Smooth muscle cell (in vitro differentiated cells): ENCODE measurements at regions not wholly inside any gene's neighbourhood (a gene's known extent, or its start where the extent isn't known, plus 50 kb on each side); places are given as distances from the start of the nearest gene placed in this dataset.

Source experiments
- DNase-seq: peaks from one replicate; lab custom pipeline; 2025; ENCODE audit not compliant: unreplicated experiment; lab: John Stamatoyannopoulos, UW
- H2AFZ ChIP-seq: fragments of 200-600 bp; sonication (generic); 2 replicates; pipeline ENCODE4 v1.6.0; 2016; ENCODE audit warnings: antibody characterized with exemption, low read depth, mild to moderate bottlenecking
- H3F3A ChIP-seq: fragments of 200-600 bp; sonication (generic); 2 replicates; pipeline ENCODE4 v1.6.0; 2017; ENCODE audit warnings: antibody characterized with exemption, low read depth
- H3K27ac ChIP-seq: fragments of 200-600 bp; sonication (generic); 2 replicates; pipeline ENCODE4 v1.5.1; 2016; ENCODE audit warnings: low read depth, mild to moderate bottlenecking
- H3K27me3 ChIP-seq: fragments of 200-600 bp; sonication (generic); 2 replicates; pipeline ENCODE4 v1.6.1; 2016; ENCODE audit warnings: low read depth, mild to moderate bottlenecking
- H3K36me3 ChIP-seq: fragments of 200-600 bp; sonication (generic); 2 replicates; pipeline ENCODE4 v1.5.1; 2016; ENCODE audit warnings: low read depth
- H3K4me1 ChIP-seq: fragments of 200-600 bp; sonication (generic); 2 replicates; pipeline ENCODE4 v1.5.1; 2016; ENCODE audit warnings: low read depth
- H3K4me2 ChIP-seq: fragments of 200-600 bp; sonication (generic); 2 replicates; pipeline ENCODE4 v1.6.0; 2016; ENCODE audit warnings: mild to moderate bottlenecking
- H3K4me3 ChIP-seq: fragments of 200-600 bp; sonication (generic); 2 replicates; pipeline ENCODE4 v1.5.1; 2016; ENCODE audit warnings: mild to moderate bottlenecking
- H3K79me2 ChIP-seq: fragments of 200-600 bp; sonication (generic); 2 replicates; pipeline ENCODE4 v1.6.0; 2016; ENCODE audit warnings: low read depth, mild to moderate bottlenecking
- H3K9ac ChIP-seq: fragments of 200-600 bp; sonication (generic); 2 replicates; pipeline ENCODE4 v1.6.0; 2016; ENCODE audit warnings: low read depth
- H3K9me3 ChIP-seq: fragments of 200-600 bp; sonication (generic); replicated peaks from 2 replicates; pipeline ENCODE4 v1.5.1; 2016; ENCODE audit warnings: low read depth
- H4K20me1 ChIP-seq: fragments of 200-600 bp; sonication (generic); 2 replicates; pipeline ENCODE4 v1.6.0; 2016; ENCODE audit warnings: low read depth
- CTCF ChIP-seq: fragments of 200-600 bp; sonication (generic); IDR thresholded peaks from 2 replicates; pipeline ENCODE4 v1.5.1; 2017; ENCODE audit warnings: borderline replicate concordance, mild to moderate bottlenecking, antibody characterized with exemption; ENCODE audit not compliant: insufficient read depth, poor library complexity, severe bottlenecking
- WGBS: methylation state at CpG from one replicate; pipeline ENCODE4 v1.1.7; 2016; ENCODE audit warnings: low lambda C conversion rate; 5-methylcytosine and 5-hydroxymethylcytosine counted together

GRCh38 chr5:152933056-152933455 lies 528.0 kb upstream of the NMUR2 start:
- Histone ChIP-seq H3K79me2 (no peaks in the 10 kb centered on the region), H3K27ac (no peak overlapping the region), H3K9me3 (no peaks in the 10 kb centered on the region), H3K4me3 (no peak overlapping the region), H3K4me1 (no peaks in the 10 kb centered on the region), H3K36me3 (no peaks in the 10 kb centered on the region), H4K20me1 (no peaks in the 10 kb centered on the region), H3K4me2 (no peak overlapping the region), H3F3A (no peaks in the 10 kb centered on the region), H3K27me3 (peaks cover 3% of the 10 kb centered on the region), H3K9ac (no peak overlapping the region), H2AFZ (no peak overlapping the region)
- TF ChIP-seq CTCF, result no peak
- no peak for DNase-seq
- 59% methylated on average over 2 of the region's 2 CpGs for WGBS

- Histone ChIP-seq H3K4me2 (no peak overlapping the region), H3K9ac (no peak overlapping the region), H3K27ac (no peak overlapping the region), H3K9me3 (no peaks in the 10 kb centered on the region), H3F3A (no peaks in the 10 kb centered on the region), H4K20me1 (no peaks in the 10 kb centered on the region), H3K4me3 (no peak overlapping the region), H2AFZ (no peak overlapping the region), H3K36me3 (no peaks in the 10 kb centered on the region), H3K27me3 (no peaks in the 10 kb centered on the region), H3K79me2 (no peaks in the 10 kb centered on the region), H3K4me1 (no peaks in the 10 kb centered on the region)
- WGBS, result 62% methylated on average over 1 of the region's 1 CpG
- no peak for TF ChIP-seq CTCF
- no peak for DNase-seq
Measured at GRCh38 chr5:152938630-152939029, 533.6 kb upstream of the NMUR2 start.

GRCh38 chr5:152942633-152943336 lies 537.7 kb upstream of the NMUR2 start:
- 88% methylated on average over 5 of the region's 5 CpGs for WGBS
- H3K4me3 ChIP-seq, result no peak overlapping the region
- no peak for TF ChIP-seq CTCF
- no peak overlapping the region for H3K4me2 ChIP-seq
- H3K9me3 ChIP-seq, result no peaks in the 10 kb centered on the region
- H3K36me3 ChIP-seq, result no peaks in the 10 kb centered on the region
- DNase-seq, result no peak
- no peak overlapping the region for H3K27ac ChIP-seq
- H3K9ac ChIP-seq, result no peak overlapping the region
- H4K20me1 ChIP-seq, result no peaks in the 10 kb centered on the region
- no peaks in the 10 kb centered on the region for H3K79me2 ChIP-seq
- no peaks in the 10 kb centered on the region for H3K4me1 ChIP-seq
- H3F3A ChIP-seq, result no peaks in the 10 kb centered on the region
- no peaks in the 10 kb centered on the region for H3K27me3 ChIP-seq
- H2AFZ ChIP-seq, result no peak overlapping the region
